CD4-positive, alpha-beta T cell (primary cell): ENCODE measurements at regions not wholly inside any gene's neighbourhood (a gene's known extent, or its start where the extent isn't known, plus 50 kb on each side); places are given as distances from the start of the nearest gene placed in this dataset.

ENCODE experiments used
- ATAC-seq: fragments of 200-7000 bp; cut with Tn5 transposase; one replicate; pipeline ENCODE4 v1.10.0; 2022; ENCODE audit warnings: mild to moderate bottlenecking; ENCODE audit not compliant: poor library complexity
- CTCF ChIA-PET: fragments of 350-600 bp; sonication (Branson Sonifier 250); formaldehyde crosslinking; loops from one replicate; lab custom pipeline; 2021; ENCODE audit warnings: antibody characterized with exemption, inconsistent platforms; lab: Charles Lee
- POLR2A ChIA-PET: fragments of 350-600 bp; sonication (Branson Sonifier 250); formaldehyde crosslinking; loops from one replicate; lab custom pipeline; 2021; ENCODE audit warnings: antibody characterized with exemption, inconsistent platforms; lab: Charles Lee
- DNase-seq, 14 experiments: peaks; one replicate each; pipeline ENCODE4 v3.0.0-alpha.2; 2013 to 2020; ENCODE audit warnings: mixed read lengths in 2 of 14
- H3K27ac ChIP-seq, 2 donors: one replicate each; pipeline versions ENCODE4 v1.5.1 to v1.7.0; 2013; ENCODE audit warnings: low read length in 2 of 2, low read depth in 1 of 2, mild to moderate bottlenecking in 1 of 2
- H3K27me3 ChIP-seq, 2 experiments: 1 replicate in 1 of 2; 2 replicates in 1 of 2; pipeline versions ENCODE4 v1.6.1 to v1.7.0; 2013; ENCODE audit warnings: low read length in 2 of 2, control low read depth in 1 of 2, mild to moderate bottlenecking in 1 of 2, moderate library complexity in 1 of 2; ENCODE audit not compliant: insufficient read depth in 2 of 2, control insufficient read depth in 1 of 2
- H3K36me3 ChIP-seq: one replicate; pipeline ENCODE4 v1.6.1; 2013; ENCODE audit warnings: low read length, control low read depth; ENCODE audit not compliant: insufficient read depth
- H3K4me1 ChIP-seq: one replicate; pipeline ENCODE4 v1.6.1; 2013; ENCODE audit warnings: low read length, control low read depth; ENCODE audit not compliant: insufficient read depth
- H3K4me3 ChIP-seq: one replicate; pipeline ENCODE4 v1.5.1; 2013; ENCODE audit warnings: mild to moderate bottlenecking, low read length, moderate library complexity
- H3K9me3 ChIP-seq, 2 experiments: 1 replicate in 1 of 2; 2 replicates in 1 of 2; pipeline versions ENCODE4 v1.6.1 to v1.7.0; 2013; ENCODE audit warnings: low read length in 2 of 2, mild to moderate bottlenecking in 2 of 2, control low read depth in 1 of 2, moderate library complexity in 1 of 2; ENCODE audit not compliant: control insufficient read depth in 1 of 2, insufficient read depth in 1 of 2
- H3K27ac Mint-ChIP-seq: one replicate; pipeline ENCODE4 v1.8.0; 2020; ENCODE audit warnings: mixed read lengths
- H3K27me3 Mint-ChIP-seq: one replicate; pipeline ENCODE4 v1.8.0; 2021; ENCODE audit warnings: mixed read lengths
- H3K36me3 Mint-ChIP-seq: one replicate; pipeline ENCODE4 v1.8.0; 2021; ENCODE audit warnings: low read depth, mixed read lengths
- H3K4me1 Mint-ChIP-seq: one replicate; pipeline ENCODE4 v1.8.0; 2021; ENCODE audit warnings: low read depth, mixed read lengths
- H3K4me3 Mint-ChIP-seq: one replicate; pipeline ENCODE4 v1.8.0; 2020; ENCODE audit warnings: mild to moderate bottlenecking, mixed read lengths
- H3K9me3 Mint-ChIP-seq: one replicate; pipeline ENCODE4 v1.8.0; 2020; ENCODE audit warnings: mixed read lengths
- CTCF ChIP-seq: fragments of 200-600 bp; IDR thresholded peaks from one replicate; pipeline ENCODE4 v1.8.0; 2022; ENCODE audit warnings: antibody characterized with exemption, mild to moderate bottlenecking
- intact Hi-C, 2 experiments: fragments of 100-400 bp; cut with DNase I in 1 of 2; cut with micrococcal nuclease in 1 of 2; formaldehyde crosslinking; loops; one replicate each; pipeline versions ENCODE4 v1.15.1 to v1.9.0; 2023 to 2025; cut with DNase I, micrococcal nuclease

- no peaks in the 10 kb centered on the region for H3K4me1 ChIP-seq
- H3K27me3 Mint-ChIP-seq = peaks cover 6% of the 10 kb centered on the region
- CTCF ChIA-PET = no interaction called here
- H3K27ac ChIP-seq = no peak overlapping the region
- POLR2A ChIA-PET = no interaction called here
- intact Hi-C loops = no loop called here
- H3K27ac Mint-ChIP-seq = no peak overlapping the region
- H3K4me3 ChIP-seq = no peak overlapping the region
- no peaks in the 10 kb centered on the region for H3K9me3 ChIP-seq
- H3K9me3 Mint-ChIP-seq = no peaks in the 10 kb centered on the region
- H3K4me3 Mint-ChIP-seq = no peak overlapping the region
- ATAC-seq (no peak), DNase-seq (no peak)
- no peaks in the 10 kb centered on the region for H3K36me3 ChIP-seq
- H3K4me1 Mint-ChIP-seq = no peaks in the 10 kb centered on the region
- no peak for TF ChIP-seq CTCF
- no peaks in the 10 kb centered on the region for H3K27me3 ChIP-seq
- no peaks in the 10 kb centered on the region for H3K36me3 Mint-ChIP-seq
These were observed 163.6 kb downstream of the ENC1 start for GRCh38 chr5:74476819-74477453.

DNA sequence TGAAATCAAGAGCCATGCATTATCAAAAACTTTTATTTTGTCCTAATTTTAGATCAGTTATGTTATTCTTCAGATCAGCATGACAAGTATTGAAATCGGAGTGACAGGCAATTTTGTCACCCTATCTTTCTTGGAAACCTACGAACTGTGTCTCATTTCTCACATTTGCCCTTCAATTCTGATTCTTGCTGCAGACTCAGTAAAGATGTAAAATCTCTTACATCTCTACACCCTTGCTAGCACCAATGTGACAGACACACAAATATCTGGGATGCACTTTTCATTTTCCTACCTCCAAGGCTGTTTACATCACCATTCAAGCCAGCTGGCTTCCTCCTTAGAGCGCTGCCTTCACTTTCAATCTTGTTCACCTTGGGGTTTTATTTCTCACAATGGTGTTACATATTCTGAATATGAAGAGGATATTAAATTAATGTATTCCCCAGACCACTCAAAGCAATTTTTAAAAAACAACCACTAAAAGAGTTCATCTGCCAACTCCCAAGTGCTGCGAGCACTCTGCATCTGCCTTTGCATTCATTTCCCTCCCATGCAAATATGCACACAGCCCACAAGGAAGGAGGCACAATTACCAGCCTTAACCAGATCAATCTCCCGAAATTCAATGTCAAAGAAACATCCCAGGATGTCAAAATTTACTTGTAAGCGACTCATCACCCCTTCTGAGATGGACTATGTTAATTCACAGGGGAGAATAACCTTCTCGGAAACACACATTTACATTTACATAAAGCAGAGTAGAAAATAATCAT, 164.3 kb downstream of the ENC1 start:
- Histone ChIP-seq H3K4me1 (no peaks in the 10 kb centered on the region), H3K27me3 (no peaks in the 10 kb centered on the region), H3K27ac (no peak overlapping the region), H3K4me3 (no peak overlapping the region), H3K36me3 (no peaks in the 10 kb centered on the region), H3K9me3 (no peaks in the 10 kb centered on the region)
- no peaks in the 10 kb centered on the region for H3K4me1 Mint-ChIP-seq
- intact Hi-C loops = no loop called here
- DNase-seq (no peak), ATAC-seq (no peak)
- no peak for TF ChIP-seq CTCF
- H3K9me3 Mint-ChIP-seq = no peaks in the 10 kb centered on the region
- no peak overlapping the region for H3K4me3 Mint-ChIP-seq
- H3K27me3 Mint-ChIP-seq = peaks cover 6% of the 10 kb centered on the region
- no peak overlapping the region for H3K27ac Mint-ChIP-seq
- ChIA-PET CTCF (no interaction called here), POLR2A (no interaction called here)
- H3K36me3 Mint-ChIP-seq = no peaks in the 10 kb centered on the region

DNA sequence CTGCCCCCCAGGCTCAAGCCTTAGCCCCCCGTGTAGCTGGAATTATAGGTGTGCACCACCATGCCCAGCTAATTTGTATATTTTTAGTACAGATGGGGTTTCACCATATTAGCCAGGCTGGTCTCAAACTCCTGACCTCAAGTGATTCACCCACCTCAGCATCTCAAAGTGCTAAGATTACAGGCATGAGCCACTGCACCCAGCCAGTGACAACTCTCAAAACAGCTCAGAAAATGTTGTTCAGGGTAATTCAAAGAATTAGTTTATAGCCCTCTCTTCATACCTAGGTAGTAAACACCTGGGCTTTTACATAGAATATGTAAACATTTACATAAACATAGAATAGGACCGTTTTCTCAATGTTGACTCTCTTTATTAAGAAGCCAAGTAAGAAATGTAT, 168.7 kb downstream of the ENC1 start:
- ATAC-seq = no peak
- intact Hi-C loops = no loop called here
- no peak for TF ChIP-seq CTCF
- no peak overlapping the region for H3K4me3 ChIP-seq
- H3K36me3 ChIP-seq = no peaks in the 10 kb centered on the region
- Mint-ChIP-seq H3K27ac (no peak overlapping the region), H3K4me1 (no peaks in the 10 kb centered on the region), H3K36me3 (no peaks in the 10 kb centered on the region), H3K4me3 (no peak overlapping the region), H3K9me3 (no peaks in the 10 kb centered on the region), H3K27me3 (no peaks in the 10 kb centered on the region)
- H3K27me3 ChIP-seq = no peaks in the 10 kb centered on the region
- H3K9me3 ChIP-seq = no peaks in the 10 kb centered on the region
- no peaks in the 10 kb centered on the region for H3K4me1 ChIP-seq
- ChIA-PET POLR2A (no interaction called here), CTCF (no interaction called here)
- H3K27ac ChIP-seq = no peak overlapping the region
- DNase-seq = no peak
